NB4 (cell line): ENCODE measurements at regions not wholly inside any gene's neighbourhood (a gene's known extent, or its start where the extent isn't known, plus 50 kb on each side); places are given as distances from the start of the nearest gene placed in this dataset.

Experiments
- CTCF ChIP-seq: IDR thresholded peaks from one replicate; pipeline ENCODE4 v1.5.1; 2012; ENCODE audit warnings: low read depth, low read length
- POLR2A ChIP-seq: IDR thresholded peaks from 2 replicates; pipeline ENCODE4 v1.6.1; 2011; ENCODE audit warnings: mild to moderate bottlenecking; ENCODE audit not compliant: insufficient read length; ENCODE audit errors: extremely low read depth

- TF ChIP-seq CTCF (no peak), POLR2A (no peak)
These were observed 304.6 kb upstream of the DEPDC1 start for GRCh38 chr1:68801440-68801839.
